SU-DHL-6 (cell line): ENCODE measurements at regions not wholly inside any gene's neighbourhood (a gene's known extent, or its start where the extent isn't known, plus 50 kb on each side); places are given as distances from the start of the nearest gene placed in this dataset.

Experiments
- EZH2phosphoT487 ChIP-seq: fragments of 200-600 bp; sonication (generic), shearing (Covaris generic); conservative IDR thresholded peaks from 2 replicates; pipeline ENCODE4 v1.6.1; 2018; ENCODE audit warnings: mild to moderate bottlenecking, antibody characterized with exemption, low read length, moderate library complexity, mixed read lengths
- TF ChIP-seq, protein P1 (sequence below): fragments of 200-600 bp; sonication (generic); IDR thresholded peaks from one replicate; pipeline ENCODE4 v1.5.1; 2017; ENCODE audit warnings: antibody characterized with exemption, mild to moderate bottlenecking, low read length, moderate library complexity; ENCODE audit not compliant: insufficient read depth, poor library complexity, severe bottlenecking

DNA sequence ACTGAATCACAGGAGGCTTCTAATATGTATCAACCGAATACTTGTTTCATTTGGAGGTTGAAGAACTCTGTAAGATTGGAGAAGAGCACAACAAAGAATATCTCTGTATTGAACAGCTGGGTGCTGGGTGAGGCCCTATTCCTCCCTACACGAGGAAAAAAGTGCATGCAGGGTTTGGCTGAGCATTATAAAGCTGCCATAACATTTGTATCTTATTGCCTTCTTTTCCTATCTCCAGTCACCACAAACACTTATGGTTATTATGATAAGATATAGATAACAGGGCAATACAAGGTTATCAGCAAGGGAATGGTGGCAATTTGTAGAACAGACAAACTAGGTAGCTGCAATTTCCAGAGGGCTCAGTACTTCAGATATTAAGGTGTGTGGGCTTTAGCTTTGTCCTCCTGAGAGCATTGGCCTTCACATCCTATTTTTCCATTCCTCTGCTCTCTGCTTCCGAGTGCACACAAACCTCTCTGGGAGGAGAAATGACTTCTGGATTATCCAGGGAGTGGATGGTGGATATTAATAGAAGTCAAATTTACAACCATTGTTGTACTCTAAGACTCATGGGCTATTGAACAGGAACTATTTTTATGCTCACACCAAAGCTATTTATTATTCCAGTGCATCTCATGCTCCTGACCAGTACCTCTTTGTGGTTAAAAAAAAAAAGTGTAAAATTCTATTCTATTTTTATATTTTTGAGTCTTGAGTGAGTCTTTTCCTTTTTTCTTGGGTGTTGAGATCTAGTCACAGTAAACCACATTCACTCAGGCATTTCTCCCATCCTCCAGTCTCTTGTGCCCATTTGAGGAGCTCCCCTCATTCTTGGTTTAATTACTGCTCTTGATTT lies 248.4 kb downstream of the ETAA1 start:
- TF ChIP-seq, protein P1, sequence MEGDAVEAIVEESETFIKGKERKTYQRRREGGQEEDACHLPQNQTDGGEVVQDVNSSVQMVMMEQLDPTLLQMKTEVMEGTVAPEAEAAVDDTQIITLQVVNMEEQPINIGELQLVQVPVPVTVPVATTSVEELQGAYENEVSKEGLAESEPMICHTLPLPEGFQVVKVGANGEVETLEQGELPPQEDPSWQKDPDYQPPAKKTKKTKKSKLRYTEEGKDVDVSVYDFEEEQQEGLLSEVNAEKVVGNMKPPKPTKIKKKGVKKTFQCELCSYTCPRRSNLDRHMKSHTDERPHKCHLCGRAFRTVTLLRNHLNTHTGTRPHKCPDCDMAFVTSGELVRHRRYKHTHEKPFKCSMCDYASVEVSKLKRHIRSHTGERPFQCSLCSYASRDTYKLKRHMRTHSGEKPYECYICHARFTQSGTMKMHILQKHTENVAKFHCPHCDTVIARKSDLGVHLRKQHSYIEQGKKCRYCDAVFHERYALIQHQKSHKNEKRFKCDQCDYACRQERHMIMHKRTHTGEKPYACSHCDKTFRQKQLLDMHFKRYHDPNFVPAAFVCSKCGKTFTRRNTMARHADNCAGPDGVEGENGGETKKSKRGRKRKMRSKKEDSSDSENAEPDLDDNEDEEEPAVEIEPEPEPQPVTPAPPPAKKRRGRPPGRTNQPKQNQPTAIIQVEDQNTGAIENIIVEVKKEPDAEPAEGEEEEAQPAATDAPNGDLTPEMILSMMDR = no peak
- TF ChIP-seq EZH2phosphoT487 = no peak
